ENCODE measurements at regions not wholly inside any gene's neighbourhood (a gene's known extent, or its start where the extent isn't known, plus 50 kb on each side); places are given as distances from the start of the nearest gene placed in this dataset.

DNA sequence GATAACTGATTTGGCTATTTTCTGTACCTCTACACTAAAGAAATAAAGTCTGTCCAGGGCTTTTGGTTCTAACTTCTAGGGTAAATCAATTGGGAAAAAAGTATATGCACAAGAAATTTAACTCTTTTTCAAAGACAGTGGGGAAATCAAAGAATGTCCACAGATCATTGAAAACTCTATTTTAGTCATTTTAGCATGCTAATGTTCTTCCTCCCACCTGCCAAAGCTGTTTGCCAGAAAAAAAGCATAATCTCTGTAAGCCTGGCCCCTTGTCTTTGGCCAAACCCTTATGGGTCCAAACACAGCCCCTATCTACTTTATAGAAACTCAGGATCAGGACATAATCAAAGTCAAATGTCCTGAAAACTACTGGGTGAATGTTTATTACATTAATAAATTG, 302.2 kb upstream of the ESRRG start:
- Mint-ChIP-seq H3K36me3 (ENCODE audit: low read depth) (no peaks in the 10 kb centered on the region), H3K4me1 (ENCODE audit: low read depth) (no peaks in the 10 kb centered on the region), H3K9me3 (no peaks in the 10 kb centered on the region), H3K4me3 (no peak overlapping the region), H3K27ac (no peak overlapping the region), H3K27me3 (no peaks in the 10 kb centered on the region)
- DNase-seq: no peak
- ChIA-PET POLR2A (no interaction called here), CTCF (no interaction called here)
- ATAC-seq: no peak
- TF ChIP-seq CTCF (IDR thresholded peaks at IDR 0.05): no peak
- intact Hi-C loops (cut with micrococcal nuclease): no loop called here

- no peaks in the 10 kb centered on the region for H3K4me1 Mint-ChIP-seq (ENCODE audit: low read depth)
- H3K27me3 Mint-ChIP-seq: no peaks in the 10 kb centered on the region
- TF ChIP-seq CTCF (IDR thresholded peaks at IDR 0.05): no peak
- H3K36me3 Mint-ChIP-seq (ENCODE audit: low read depth): no peaks in the 10 kb centered on the region
- ATAC-seq (no peak), DNase-seq (no peak)
- POLR2A ChIA-PET: no interaction called here
- H3K9me3 Mint-ChIP-seq: no peaks in the 10 kb centered on the region
- CTCF ChIA-PET: no interaction called here
- no peak overlapping the region for H3K4me3 Mint-ChIP-seq
- intact Hi-C loops (cut with micrococcal nuclease): no loop called here
- no peak overlapping the region for H3K27ac Mint-ChIP-seq
These were observed 301.7 kb upstream of the ESRRG start for GRCh38 chr1:217024911-217025310.

DNA sequence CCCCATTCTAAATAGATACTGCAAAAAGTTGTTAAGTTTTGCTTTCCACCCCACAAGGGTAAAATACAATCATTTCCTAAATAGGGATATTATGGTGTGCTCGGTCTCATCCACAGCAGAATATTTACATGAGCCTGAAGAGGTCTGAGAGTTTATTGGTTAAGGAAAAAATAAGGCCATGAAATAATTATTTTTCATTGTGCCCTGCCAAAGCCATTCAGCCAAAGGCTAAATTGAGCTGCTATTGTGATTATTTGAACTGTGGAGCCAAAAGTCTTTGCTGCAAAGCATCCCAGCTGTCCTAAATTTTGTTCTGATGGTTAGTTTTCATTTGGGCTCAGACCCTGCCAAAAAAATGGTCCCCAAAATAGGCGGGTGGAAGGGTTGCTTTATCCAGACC, 298.7 kb upstream of the ESRRG start:
- no peak for TF ChIP-seq CTCF (IDR thresholded peaks at IDR 0.05)
- ATAC-seq (no peak), DNase-seq (no peak)
- POLR2A ChIA-PET: no interaction called here
- Mint-ChIP-seq H3K27ac (no peak overlapping the region), H3K4me3 (no peak overlapping the region), H3K4me1 (ENCODE audit: low read depth) (no peaks in the 10 kb centered on the region), H3K27me3 (no peaks in the 10 kb centered on the region), H3K36me3 (ENCODE audit: low read depth) (no peaks in the 10 kb centered on the region), H3K9me3 (no peaks in the 10 kb centered on the region)
- intact Hi-C loops (cut with micrococcal nuclease): no loop called here
- CTCF ChIA-PET: no interaction called here

GRCh38 chr1:217021400-217021799, 298.2 kb upstream of the ESRRG start:
- no peaks in the 10 kb centered on the region for H3K9me3 Mint-ChIP-seq
- H3K36me3 Mint-ChIP-seq (ENCODE audit: low read depth): no peaks in the 10 kb centered on the region
- no peaks in the 10 kb centered on the region for H3K4me1 Mint-ChIP-seq (ENCODE audit: low read depth)
- intact Hi-C loops (cut with micrococcal nuclease): no loop called here
- ATAC-seq (no peak), DNase-seq (no peak)
- POLR2A ChIA-PET: no interaction called here
- no peak for TF ChIP-seq CTCF (IDR thresholded peaks at IDR 0.05)
- H3K27me3 Mint-ChIP-seq: no peaks in the 10 kb centered on the region
- H3K27ac Mint-ChIP-seq: no peak overlapping the region
- H3K4me3 Mint-ChIP-seq: no peak overlapping the region
- CTCF ChIA-PET: no interaction called here

DNA sequence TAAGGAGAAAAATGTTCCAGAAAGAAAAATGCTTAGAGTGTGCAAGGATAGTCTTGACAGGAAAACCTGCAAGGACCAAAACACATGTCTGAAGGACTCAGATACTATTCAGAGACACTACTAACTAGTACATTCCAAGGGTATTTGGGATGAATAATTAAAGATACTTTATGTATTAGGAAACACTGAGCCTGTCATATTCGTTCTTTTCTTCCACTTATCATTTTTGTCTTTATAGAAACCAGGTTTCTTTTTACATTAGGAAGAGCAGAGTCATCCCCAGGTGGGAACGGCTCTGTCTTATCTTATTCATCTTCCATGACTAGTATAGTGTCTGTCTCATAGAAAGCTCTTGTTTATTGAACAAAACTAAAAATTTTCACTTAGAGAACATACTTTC, 296.2 kb upstream of the ESRRG start:
- H3K4me1 Mint-ChIP-seq (ENCODE audit: low read depth): no peaks in the 10 kb centered on the region
- no peak for TF ChIP-seq CTCF (IDR thresholded peaks at IDR 0.05)
- H3K36me3 Mint-ChIP-seq (ENCODE audit: low read depth): no peaks in the 10 kb centered on the region
- no peak overlapping the region for H3K4me3 Mint-ChIP-seq
- no peak overlapping the region for H3K27ac Mint-ChIP-seq
- POLR2A ChIA-PET: no interaction called here
- ATAC-seq (no peak), DNase-seq (no peak)
- intact Hi-C loops (cut with micrococcal nuclease): no loop called here
- CTCF ChIA-PET: no interaction called here
- no peaks in the 10 kb centered on the region for H3K9me3 Mint-ChIP-seq
- H3K27me3 Mint-ChIP-seq: no peaks in the 10 kb centered on the region
